Endothelial cell (in vitro differentiated cells): ENCODE measurements at regions not wholly inside any gene's neighbourhood (a gene's known extent, or its start where the extent isn't known, plus 50 kb on each side); places are given as distances from the start of the nearest gene placed in this dataset.
A peak's percentile ranks its signal among the peaks of the same experiment; 100 is the strongest.

Experiments
- DNase-seq: peaks from one replicate; pipeline ENCODE4 v3.0.0; 2021; ENCODE audit warnings: low spot score
- H3K27ac Mint-ChIP-seq: one replicate; pipeline ENCODE4 v1.8.0; 2021; ENCODE audit warnings: mixed read lengths, inconsistent platforms; ENCODE audit not compliant: unreplicated experiment
- H3K27me3 Mint-ChIP-seq: one replicate; pipeline ENCODE4 v1.8.0; 2021; ENCODE audit warnings: mild to moderate bottlenecking, moderate library complexity, mixed read lengths, inconsistent platforms; ENCODE audit not compliant: unreplicated experiment
- H3K36me3 Mint-ChIP-seq: one replicate; pipeline ENCODE4 v1.8.0; 2021; ENCODE audit warnings: mild to moderate bottlenecking, low read depth, mixed read lengths, inconsistent platforms; ENCODE audit not compliant: unreplicated experiment
- H3K4me1 Mint-ChIP-seq: one replicate; pipeline ENCODE4 v1.8.0; 2021; ENCODE audit warnings: mild to moderate bottlenecking, mixed read lengths, inconsistent platforms; ENCODE audit not compliant: unreplicated experiment
- H3K4me3 Mint-ChIP-seq: one replicate; pipeline ENCODE4 v1.8.0; 2021; ENCODE audit warnings: mild to moderate bottlenecking, mixed read lengths, inconsistent platforms; ENCODE audit not compliant: unreplicated experiment
- H3K9me3 Mint-ChIP-seq: one replicate; pipeline ENCODE4 v1.8.0; 2021; ENCODE audit warnings: mixed read lengths, inconsistent platforms; ENCODE audit not compliant: unreplicated experiment
- TF ChIP-seq, protein P1 (sequence below): fragments of 200-600 bp; sonication (generic); IDR thresholded peaks from one replicate; pipeline ENCODE4 v1.5.0; 2021; ENCODE audit warnings: antibody characterized with exemption; ENCODE audit not compliant: unreplicated experiment

DNA sequence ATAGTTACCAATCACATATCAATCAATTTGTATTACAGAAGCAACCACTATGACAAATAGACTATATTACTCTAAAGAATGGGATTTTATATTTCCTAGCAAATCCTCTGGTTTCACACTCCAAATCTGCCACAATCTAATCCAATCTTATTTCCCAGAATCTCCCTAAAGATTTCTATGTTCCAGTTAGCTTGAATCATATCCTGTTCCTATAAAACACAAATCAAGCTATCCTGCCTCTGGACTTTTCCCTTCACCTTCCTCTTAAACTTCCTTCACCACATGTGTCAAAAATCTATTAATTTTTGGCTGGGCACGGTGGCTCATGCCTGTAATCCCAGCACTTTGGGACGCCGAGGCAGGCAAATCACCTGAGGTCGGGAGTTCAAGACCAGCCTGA is 50.0 kb downstream of the PIK3C2A start:
- H3K9me3 Mint-ChIP-seq = no peaks in the 10 kb centered on the region
- peak overlapping the region; percentile 48 for H3K27ac Mint-ChIP-seq
- TF ChIP-seq, protein P1, sequence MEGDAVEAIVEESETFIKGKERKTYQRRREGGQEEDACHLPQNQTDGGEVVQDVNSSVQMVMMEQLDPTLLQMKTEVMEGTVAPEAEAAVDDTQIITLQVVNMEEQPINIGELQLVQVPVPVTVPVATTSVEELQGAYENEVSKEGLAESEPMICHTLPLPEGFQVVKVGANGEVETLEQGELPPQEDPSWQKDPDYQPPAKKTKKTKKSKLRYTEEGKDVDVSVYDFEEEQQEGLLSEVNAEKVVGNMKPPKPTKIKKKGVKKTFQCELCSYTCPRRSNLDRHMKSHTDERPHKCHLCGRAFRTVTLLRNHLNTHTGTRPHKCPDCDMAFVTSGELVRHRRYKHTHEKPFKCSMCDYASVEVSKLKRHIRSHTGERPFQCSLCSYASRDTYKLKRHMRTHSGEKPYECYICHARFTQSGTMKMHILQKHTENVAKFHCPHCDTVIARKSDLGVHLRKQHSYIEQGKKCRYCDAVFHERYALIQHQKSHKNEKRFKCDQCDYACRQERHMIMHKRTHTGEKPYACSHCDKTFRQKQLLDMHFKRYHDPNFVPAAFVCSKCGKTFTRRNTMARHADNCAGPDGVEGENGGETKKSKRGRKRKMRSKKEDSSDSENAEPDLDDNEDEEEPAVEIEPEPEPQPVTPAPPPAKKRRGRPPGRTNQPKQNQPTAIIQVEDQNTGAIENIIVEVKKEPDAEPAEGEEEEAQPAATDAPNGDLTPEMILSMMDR = no peak
- no peaks in the 10 kb centered on the region for H3K36me3 Mint-ChIP-seq
- H3K27me3 Mint-ChIP-seq = peaks cover 2% of the 10 kb centered on the region
- no peak for DNase-seq
- H3K4me3 Mint-ChIP-seq = no peak overlapping the region
- H3K4me1 Mint-ChIP-seq = peaks cover 69% of the 10 kb centered on the region

DNA sequence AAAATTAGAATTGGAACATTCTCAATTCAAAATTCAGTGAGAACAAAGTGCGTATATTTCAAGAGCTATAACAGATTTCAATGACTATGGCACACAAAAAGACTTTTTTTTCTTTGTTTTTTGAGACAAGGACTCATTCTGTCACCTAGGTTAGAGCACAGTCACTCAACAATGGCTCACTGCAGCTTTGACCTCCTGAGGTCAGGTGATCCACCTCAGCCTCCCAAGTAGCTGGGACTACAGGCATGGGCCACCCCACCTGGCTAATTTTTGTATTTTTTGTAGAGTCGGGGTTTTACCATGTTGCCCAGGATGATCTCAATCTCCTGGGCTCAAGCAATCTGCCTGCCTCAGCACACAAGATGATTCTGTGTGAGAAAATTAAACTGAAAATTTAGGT is 51.5 kb downstream of the PIK3C2A start:
- no peak overlapping the region for H3K4me3 Mint-ChIP-seq
- no peak overlapping the region for H3K27ac Mint-ChIP-seq
- no peaks in the 10 kb centered on the region for H3K9me3 Mint-ChIP-seq
- H3K36me3 Mint-ChIP-seq = no peaks in the 10 kb centered on the region
- DNase-seq = no peak
- peaks cover 2% of the 10 kb centered on the region for H3K27me3 Mint-ChIP-seq
- TF ChIP-seq, protein P1 = no peak
- peaks cover 59% of the 10 kb centered on the region for H3K4me1 Mint-ChIP-seq

DNA sequence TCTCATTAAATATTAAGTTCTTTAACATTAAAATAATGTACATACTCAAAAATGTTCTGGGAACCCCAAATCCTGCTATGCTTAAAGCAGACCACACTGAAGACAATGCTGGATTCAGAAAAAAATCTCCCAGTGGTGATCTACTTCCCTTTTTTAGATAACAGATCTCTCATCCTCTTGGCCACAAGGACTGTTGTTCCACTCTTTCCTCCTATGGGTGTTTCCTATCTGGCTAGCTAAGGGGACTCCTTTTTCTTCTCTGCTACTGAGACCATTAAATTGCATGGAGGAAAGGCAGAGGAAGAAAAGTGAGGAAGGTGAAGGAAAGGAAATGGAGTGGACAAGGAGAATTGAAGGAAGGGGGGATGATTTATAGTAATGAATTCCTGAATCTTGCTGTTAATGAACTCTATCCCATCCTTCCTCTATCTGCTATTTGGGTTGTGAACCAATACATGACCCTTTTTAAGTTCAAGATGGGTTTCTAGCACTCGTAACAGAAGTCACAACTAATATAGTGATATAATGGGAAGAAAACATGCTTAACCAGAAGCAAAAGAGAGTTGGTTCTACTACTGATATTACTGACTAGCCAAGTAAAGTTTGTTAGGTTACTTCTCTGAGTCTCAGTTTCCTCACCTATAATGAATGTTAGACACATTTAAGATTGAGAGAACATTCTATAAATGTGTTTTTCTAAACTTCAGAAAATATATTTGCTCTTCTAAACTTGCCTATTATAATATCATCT is 53.2 kb downstream of the PIK3C2A start:
- Mint-ChIP-seq H3K36me3 (no peaks in the 10 kb centered on the region), H3K27me3 (peaks cover 2% of the 10 kb centered on the region), H3K27ac (peak overlapping the region; percentile 98), H3K4me3 (peak overlapping the region; percentile 10), H3K4me1 (peaks cover 55% of the 10 kb centered on the region), H3K9me3 (no peaks in the 10 kb centered on the region)
- TF ChIP-seq, protein P1 = no peak
- DNase-seq = no peak

DNA sequence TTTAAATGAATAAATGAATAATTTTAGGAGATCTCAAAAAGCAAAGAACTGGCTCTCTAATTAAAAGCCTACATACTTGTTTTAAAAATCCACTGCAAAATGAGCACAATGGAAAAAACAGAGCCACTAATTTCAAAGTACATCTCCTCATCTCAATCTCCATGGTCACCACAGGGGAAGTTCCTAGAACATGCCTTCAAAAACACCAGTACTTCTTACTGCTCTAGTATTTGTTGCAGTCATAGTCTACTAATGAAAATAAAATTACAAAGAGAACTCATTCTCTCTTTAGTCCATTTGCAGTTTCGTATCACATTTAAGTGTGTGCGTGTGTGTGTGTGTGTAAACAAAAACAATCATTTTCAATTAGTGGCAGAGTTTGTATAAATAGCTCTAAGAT is 54.0 kb downstream of the PIK3C2A start:
- no peak for DNase-seq
- Mint-ChIP-seq H3K4me3 (peak overlapping the region; percentile 19), H3K27ac (peak overlapping the region; percentile 96), H3K4me1 (peaks cover 49% of the 10 kb centered on the region), H3K9me3 (no peaks in the 10 kb centered on the region), H3K27me3 (no peaks in the 10 kb centered on the region), H3K36me3 (no peaks in the 10 kb centered on the region)
- TF ChIP-seq, protein P1 = no peak

DNA sequence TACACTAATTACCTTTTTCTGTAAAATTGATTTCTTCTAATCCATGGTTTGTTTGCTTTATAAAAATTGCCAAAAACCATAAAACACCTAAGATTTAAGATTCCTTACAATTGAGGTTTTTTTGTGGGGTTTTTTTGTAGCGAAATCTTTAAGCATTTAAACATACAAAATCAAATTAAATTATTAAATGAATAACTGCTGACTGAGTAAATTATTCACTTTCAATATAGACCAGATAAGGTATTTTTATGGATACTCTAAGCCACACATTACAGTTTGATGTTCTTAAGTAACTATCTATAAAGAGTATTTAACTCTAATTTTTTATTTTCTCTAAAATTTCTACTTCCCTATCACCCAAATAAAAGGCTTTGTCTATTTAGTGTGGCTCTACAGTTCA is 55.5 kb downstream of the PIK3C2A start:
- Mint-ChIP-seq H3K27me3 (peaks cover 3% of the 10 kb centered on the region), H3K4me1 (peaks cover 46% of the 10 kb centered on the region), H3K27ac (no peak overlapping the region), H3K36me3 (peaks cover 4% of the 10 kb centered on the region), H3K4me3 (no peak overlapping the region), H3K9me3 (no peaks in the 10 kb centered on the region)
- no peak for DNase-seq
- TF ChIP-seq, protein P1 = no peak
